GM12873 (cell line): ENCODE measurements at regions not wholly inside any gene's neighbourhood (a gene's known extent, or its start where the extent isn't known, plus 50 kb on each side); places are given as distances from the start of the nearest gene placed in this dataset.

Experiments
- CTCF ChIP-seq: IDR thresholded peaks from 2 replicates; pipeline ENCODE4 v1.5.1; 2012; ENCODE audit warnings: low read depth, mild to moderate bottlenecking, moderate library complexity, low read length, control low read depth; ENCODE audit not compliant: insufficient read depth; ENCODE audit errors: missing control alignments

GRCh38 chr6:121765060-121765459 lies 329.6 kb downstream of the GJA1 start:
- TF ChIP-seq CTCF, result no peak

- TF ChIP-seq CTCF, result no peak
These were observed 331.8 kb downstream of the GJA1 start for GRCh38 chr6:121767211-121767610.

GRCh38 chr6:121770943-121771342 lies 335.5 kb downstream of the GJA1 start:
- no peak for TF ChIP-seq CTCF

- no peak for TF ChIP-seq CTCF
These were observed 336.7 kb downstream of the GJA1 start for GRCh38 chr6:121771937-121772720.

GRCh38 chr6:121776054-121776453 lies 340.6 kb downstream of the GJA1 start:
- no peak for TF ChIP-seq CTCF

- no peak for TF ChIP-seq CTCF
These were observed 345.2 kb downstream of the GJA1 start for GRCh38 chr6:121780325-121781321.
